ENCODE measurements at regions not wholly inside any gene's neighbourhood (a gene's known extent, or its start where the extent isn't known, plus 50 kb on each side); places are given as distances from the start of the nearest gene placed in this dataset.
A peak's percentile ranks its signal among the peaks of the same experiment; 100 is the strongest.
"Not testable (repeated sequence)": the region's sequence is repeated elsewhere in the genome, so short reads cannot be mapped to it uniquely, and the experiment has no call there.

GRCh38 chr22:47865626-47866025 is 1103.2 kb downstream of the TBC1D22A start:
- no peak overlapping the region for H3K27ac ChIP-seq (ENCODE audit: poor library complexity, severe bottlenecking)
- no peaks in the 10 kb centered on the region for H3K27me3 ChIP-seq (ENCODE audit: insufficient read depth, poor library complexity, severe bottlenecking)
- no peak overlapping the region for H3K4me3 ChIP-seq (ENCODE audit: severe bottlenecking)
- no peaks in the 10 kb centered on the region for H3K36me3 ChIP-seq (ENCODE audit: low read depth)
- no peak for DNase-seq (ENCODE audit: low spot score)
- peaks cover 3% of the 10 kb centered on the region for H3K4me1 ChIP-seq (ENCODE audit: insufficient read depth, poor library complexity, severe bottlenecking)
- ATAC-seq (ENCODE audit: low read depth), result peak; percentile 49; the same call in 1 of the 3 replicates
- TF ChIP-seq CTCF (IDR thresholded peaks at IDR 0.05; ENCODE audit: poor library complexity, severe bottlenecking), result no peak
- no peaks in the 10 kb centered on the region for H3K9me3 ChIP-seq (ENCODE audit: severe bottlenecking)

- DNase-seq (ENCODE audit: low spot score) (no peak), ATAC-seq (ENCODE audit: low read depth) (no peak)
- Histone ChIP-seq H3K36me3 (ENCODE audit: low read depth) (no peaks in the 10 kb centered on the region), H3K4me3 (ENCODE audit: severe bottlenecking) (no peak overlapping the region), H3K9me3 (ENCODE audit: severe bottlenecking) (no peaks in the 10 kb centered on the region), H3K27me3 (ENCODE audit: insufficient read depth, poor library complexity, severe bottlenecking) (no peaks in the 10 kb centered on the region), H3K27ac (ENCODE audit: poor library complexity, severe bottlenecking) (no peak overlapping the region), H3K4me1 (ENCODE audit: insufficient read depth, poor library complexity, severe bottlenecking) (peaks cover 3% of the 10 kb centered on the region)
- TF ChIP-seq CTCF (IDR thresholded peaks at IDR 0.05; ENCODE audit: poor library complexity, severe bottlenecking), result no peak
Measured at GRCh38 chr22:47862394-47862793, 1099.9 kb downstream of the TBC1D22A start.

GRCh38 chr22:47860907-47861306 is 1098.5 kb downstream of the TBC1D22A start:
- H3K27ac ChIP-seq (ENCODE audit: poor library complexity, severe bottlenecking); DNase-seq (ENCODE audit: low spot score); H3K36me3 ChIP-seq (ENCODE audit: low read depth); H3K27me3 ChIP-seq (ENCODE audit: insufficient read depth, poor library complexity, severe bottlenecking); ATAC-seq (ENCODE audit: low read depth); H3K4me3 ChIP-seq (ENCODE audit: severe bottlenecking); H3K9me3 ChIP-seq (ENCODE audit: severe bottlenecking); H3K4me1 ChIP-seq (ENCODE audit: insufficient read depth, poor library complexity, severe bottlenecking): not testable (repeated sequence)

GRCh38 chr22:47859881-47860525 is 1097.6 kb downstream of the TBC1D22A start:
- no peak for TF ChIP-seq CTCF (IDR thresholded peaks at IDR 0.05; ENCODE audit: poor library complexity, severe bottlenecking)
- no peaks in the 10 kb centered on the region for H3K9me3 ChIP-seq (ENCODE audit: severe bottlenecking)
- no peak overlapping the region for H3K27ac ChIP-seq (ENCODE audit: poor library complexity, severe bottlenecking)
- H3K4me3 ChIP-seq (ENCODE audit: severe bottlenecking), result no peak overlapping the region
- no peaks in the 10 kb centered on the region for H3K4me1 ChIP-seq (ENCODE audit: insufficient read depth, poor library complexity, severe bottlenecking)
- DNase-seq (ENCODE audit: low spot score) (no peak), ATAC-seq (ENCODE audit: low read depth) (no peak)
- H3K36me3 ChIP-seq (ENCODE audit: low read depth), result no peaks in the 10 kb centered on the region
- H3K27me3 ChIP-seq (ENCODE audit: insufficient read depth, poor library complexity, severe bottlenecking), result no peaks in the 10 kb centered on the region

- Histone ChIP-seq H3K27me3 (ENCODE audit: insufficient read depth, poor library complexity, severe bottlenecking) (no peaks in the 10 kb centered on the region), H3K27ac (ENCODE audit: poor library complexity, severe bottlenecking) (no peak overlapping the region), H3K36me3 (ENCODE audit: low read depth) (no peaks in the 10 kb centered on the region), H3K4me1 (ENCODE audit: insufficient read depth, poor library complexity, severe bottlenecking) (no peaks in the 10 kb centered on the region), H3K4me3 (ENCODE audit: severe bottlenecking) (no peak overlapping the region), H3K9me3 (ENCODE audit: severe bottlenecking) (no peaks in the 10 kb centered on the region)
- no peak for ATAC-seq (ENCODE audit: low read depth)
- DNase-seq (ENCODE audit: low spot score), result no peak
- no peak for TF ChIP-seq CTCF (IDR thresholded peaks at IDR 0.05; ENCODE audit: poor library complexity, severe bottlenecking)
Measured at GRCh38 chr22:47858773-47859306, 1096.4 kb downstream of the TBC1D22A start.
